GM12873 (cell line): ENCODE measurements at regions not wholly inside any gene's neighbourhood (a gene's known extent, or its start where the extent isn't known, plus 50 kb on each side); places are given as distances from the start of the nearest gene placed in this dataset.

Source experiments
- TF ChIP-seq, protein P1 (sequence below): IDR thresholded peaks from 2 replicates; pipeline ENCODE4 v1.5.1; 2012; ENCODE audit warnings: low read depth, mild to moderate bottlenecking, moderate library complexity, low read length, control low read depth; ENCODE audit not compliant: insufficient read depth; ENCODE audit errors: missing control alignments

DNA sequence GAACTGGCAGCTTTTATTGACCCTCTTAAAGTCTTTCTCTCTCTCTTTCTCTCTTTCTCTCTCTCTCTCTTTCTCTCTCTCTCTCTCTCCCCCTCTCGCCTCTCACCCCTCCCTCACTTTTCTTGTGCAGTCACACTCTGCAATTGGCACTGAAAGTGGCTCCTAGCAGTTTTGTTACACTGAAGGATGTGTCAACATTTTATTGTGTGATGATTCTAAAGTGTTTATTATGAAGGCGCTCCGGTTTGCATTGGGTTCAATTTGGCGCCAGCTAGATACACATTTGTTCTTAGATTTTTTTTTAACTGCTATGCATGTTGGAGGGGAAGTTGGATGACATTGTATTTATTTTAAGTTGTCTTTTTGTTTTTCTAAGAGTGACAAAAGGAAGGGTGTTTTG lies 64.0 kb upstream of the CHRM3 start:
- TF ChIP-seq, protein P1, sequence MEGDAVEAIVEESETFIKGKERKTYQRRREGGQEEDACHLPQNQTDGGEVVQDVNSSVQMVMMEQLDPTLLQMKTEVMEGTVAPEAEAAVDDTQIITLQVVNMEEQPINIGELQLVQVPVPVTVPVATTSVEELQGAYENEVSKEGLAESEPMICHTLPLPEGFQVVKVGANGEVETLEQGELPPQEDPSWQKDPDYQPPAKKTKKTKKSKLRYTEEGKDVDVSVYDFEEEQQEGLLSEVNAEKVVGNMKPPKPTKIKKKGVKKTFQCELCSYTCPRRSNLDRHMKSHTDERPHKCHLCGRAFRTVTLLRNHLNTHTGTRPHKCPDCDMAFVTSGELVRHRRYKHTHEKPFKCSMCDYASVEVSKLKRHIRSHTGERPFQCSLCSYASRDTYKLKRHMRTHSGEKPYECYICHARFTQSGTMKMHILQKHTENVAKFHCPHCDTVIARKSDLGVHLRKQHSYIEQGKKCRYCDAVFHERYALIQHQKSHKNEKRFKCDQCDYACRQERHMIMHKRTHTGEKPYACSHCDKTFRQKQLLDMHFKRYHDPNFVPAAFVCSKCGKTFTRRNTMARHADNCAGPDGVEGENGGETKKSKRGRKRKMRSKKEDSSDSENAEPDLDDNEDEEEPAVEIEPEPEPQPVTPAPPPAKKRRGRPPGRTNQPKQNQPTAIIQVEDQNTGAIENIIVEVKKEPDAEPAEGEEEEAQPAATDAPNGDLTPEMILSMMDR: no peak

DNA sequence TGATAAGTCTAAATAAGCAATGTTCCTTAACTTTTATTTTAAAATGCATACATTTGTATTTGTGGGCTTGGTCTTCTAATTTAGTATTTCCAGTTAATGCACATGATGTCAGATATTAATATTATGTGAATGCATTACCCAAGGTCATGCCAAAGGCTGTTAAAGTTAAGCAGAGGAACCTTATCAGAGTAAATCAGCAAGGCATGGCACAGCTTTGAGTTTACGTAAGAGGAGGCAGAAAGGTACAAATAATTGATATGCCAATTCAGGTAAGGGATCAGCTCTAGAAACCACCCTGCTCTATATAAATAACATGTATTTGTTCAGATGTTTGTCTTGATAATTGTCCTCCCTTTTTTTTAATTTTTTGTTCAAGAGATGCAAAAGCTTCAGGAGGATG lies 64.5 kb upstream of the CHRM3 start:
- TF ChIP-seq, protein P1: no peak

DNA sequence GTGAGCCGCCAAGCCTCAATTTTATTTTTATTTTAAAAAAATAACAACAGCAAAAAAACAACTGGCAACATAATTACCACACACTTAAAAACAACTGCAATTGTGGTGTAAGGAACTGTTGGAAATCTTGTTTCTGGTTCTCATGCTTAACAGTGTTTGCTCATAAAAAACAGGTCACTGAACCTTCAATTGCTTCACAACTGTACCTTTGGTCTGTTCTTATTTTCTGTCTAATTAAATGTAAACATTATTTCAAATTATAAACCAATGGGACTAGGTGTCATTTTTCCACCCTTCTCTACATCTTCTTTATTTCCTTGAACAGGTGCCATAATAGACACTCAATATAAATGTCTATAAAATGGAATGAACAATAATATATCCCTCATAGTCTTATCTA lies 68.4 kb upstream of the CHRM3 start:
- TF ChIP-seq, protein P1: no peak

DNA sequence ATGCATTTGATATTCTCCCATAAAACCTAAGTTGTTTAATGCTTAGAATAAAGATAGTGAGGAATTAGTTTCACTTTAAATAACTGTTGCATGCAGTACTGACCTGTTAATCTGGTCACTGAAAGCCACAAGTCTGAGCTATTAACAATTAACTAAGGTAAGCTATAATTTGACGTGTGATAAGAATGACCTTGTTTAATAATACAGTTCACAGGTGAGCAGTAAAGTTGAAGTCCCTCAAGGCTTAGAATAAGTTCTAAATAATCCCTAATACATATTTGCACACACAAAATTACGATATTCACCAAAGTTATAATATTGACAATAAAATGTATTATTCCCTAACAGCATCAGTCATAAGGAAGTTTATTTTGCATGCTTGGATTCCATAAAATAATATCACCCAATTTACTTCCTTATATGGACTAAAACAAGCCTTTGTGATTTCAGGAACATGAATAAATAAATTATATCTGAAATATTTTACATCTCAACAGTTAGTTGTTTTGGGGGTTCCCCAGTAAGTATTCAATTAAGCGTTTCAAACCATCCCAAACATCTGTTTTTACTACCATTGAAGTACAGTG lies 70.6 kb upstream of the CHRM3 start:
- TF ChIP-seq, protein P1: no peak

DNA sequence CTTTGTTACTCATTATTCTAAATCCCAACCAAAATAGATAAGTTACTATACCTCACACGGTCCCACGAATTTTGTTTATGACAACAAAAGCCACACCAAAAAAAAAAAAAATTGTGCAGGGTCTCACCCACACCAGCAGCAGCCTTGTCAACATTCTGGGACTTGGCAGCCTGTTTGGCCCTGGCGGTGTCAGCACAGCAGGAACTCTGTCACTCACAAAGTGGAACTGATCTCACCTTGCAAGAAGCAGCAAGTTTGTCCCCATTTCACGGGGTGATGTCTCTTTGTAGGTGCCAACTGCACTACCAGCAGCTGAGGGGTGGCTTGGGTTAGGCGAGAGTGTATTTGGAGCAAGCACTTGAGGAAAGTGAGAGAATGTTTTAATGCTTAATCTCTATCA lies 75.0 kb upstream of the CHRM3 start:
- TF ChIP-seq, protein P1: no peak

DNA sequence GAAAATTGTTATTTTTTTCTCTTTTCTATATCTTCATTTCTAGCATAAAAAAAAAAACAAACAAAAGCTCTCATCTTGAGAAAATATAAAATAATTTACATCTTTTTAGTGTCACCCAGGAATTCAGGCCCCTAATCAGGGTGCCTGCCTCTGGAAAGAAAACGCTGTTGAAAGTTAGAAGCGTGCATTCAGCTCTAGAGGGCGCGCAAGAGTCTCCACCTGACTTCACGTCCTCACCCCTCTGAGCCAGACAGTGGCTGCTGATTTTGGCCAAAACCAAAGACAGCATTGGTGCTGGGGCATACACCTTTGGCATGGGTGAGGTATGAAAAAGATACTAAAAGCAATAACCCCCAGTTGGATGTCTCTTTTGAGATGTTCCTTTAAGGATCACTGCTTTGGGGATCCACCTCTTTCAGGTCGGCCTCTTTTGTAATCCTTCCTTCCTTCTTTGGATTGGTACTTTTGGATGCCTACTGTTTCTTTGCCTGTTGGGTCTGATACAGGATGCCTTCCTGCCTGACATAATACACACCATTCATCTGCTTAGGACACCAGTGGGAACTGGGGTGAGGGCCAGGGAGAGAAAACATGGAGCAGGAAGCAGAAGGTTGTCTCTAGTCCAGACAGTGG lies 77.6 kb upstream of the CHRM3 start:
- TF ChIP-seq, protein P1: peak; percentile 64

DNA sequence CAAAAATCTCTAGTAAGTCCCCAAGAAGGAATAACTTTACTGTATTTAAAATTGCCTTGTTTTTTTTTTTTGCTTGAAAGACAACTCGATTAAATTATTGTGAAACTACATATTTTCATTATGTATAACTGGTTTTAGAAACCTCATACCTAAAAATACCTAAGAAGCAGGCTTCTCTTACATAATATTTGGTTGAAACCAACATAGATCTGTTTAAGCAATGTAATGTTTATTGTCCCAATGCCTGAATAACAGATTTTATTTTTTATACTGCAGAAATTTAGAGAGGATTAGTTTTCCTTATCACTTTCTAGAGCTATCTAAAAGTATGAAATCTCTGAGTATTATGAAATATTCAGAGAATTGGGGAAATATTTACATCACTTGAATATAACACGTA lies 78.5 kb upstream of the CHRM3 start:
- TF ChIP-seq, protein P1: no peak

DNA sequence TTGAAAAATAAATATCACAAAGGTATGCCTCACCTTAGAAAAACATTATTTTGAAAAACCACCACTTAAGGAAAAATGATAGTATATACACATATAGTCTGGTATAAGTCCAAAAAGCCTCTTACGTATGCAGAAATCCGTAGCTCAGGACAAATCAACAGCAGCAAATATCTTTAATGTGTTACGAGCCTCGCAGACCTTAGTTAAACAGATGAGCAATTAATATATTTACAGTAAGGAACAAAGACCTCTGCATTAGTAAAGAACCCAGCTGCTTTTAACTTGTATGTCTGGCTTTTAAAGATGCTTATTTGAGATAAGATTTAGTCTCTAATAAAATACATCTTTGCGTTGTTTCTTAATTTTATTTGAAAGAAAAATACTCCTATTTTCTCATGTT lies 79.9 kb upstream of the CHRM3 start:
- TF ChIP-seq, protein P1: no peak
